Endothelial cell of umbilical vein (primary cell): ENCODE measurements at regions not wholly inside any gene's neighbourhood (a gene's known extent, or its start where the extent isn't known, plus 50 kb on each side); places are given as distances from the start of the nearest gene placed in this dataset.
"Not testable (repeated sequence)": the region's sequence is repeated elsewhere in the genome, so short reads cannot be mapped to it uniquely, and the experiment has no call there.

Experiments
- BruUV-seq: library from RNA; stranded (reverse); fragments of 400-500 nt; replicated peaks from 2 replicates; lab custom pipeline; 2021; lab: Mats Ljungman, UMichigan
- CTCF ChIA-PET: fragments of 300-600, 350-600 bp; sonication (Branson Sonifier 250); formaldehyde crosslinking; loops from one replicate; lab custom pipeline; 2021; ENCODE audit warnings: antibody characterized with exemption, inconsistent platforms; lab: Charles Lee
- POLR2A ChIA-PET: fragments of 300-600, 350-600 bp; sonication (Branson Sonifier 250); formaldehyde crosslinking; loops from one replicate; lab custom pipeline; 2021; ENCODE audit warnings: antibody characterized with exemption, inconsistent platforms; lab: Charles Lee
- DNase-seq: peaks from one replicate; pipeline ENCODE4 v3.0.0-alpha.2; 2011; ENCODE audit warnings: low read depth, low spot score
- FAIRE-seq: peaks from 2 replicates; lab custom pipeline; 2011; peaks lifted over from hg19 to GRCh38; lab: Jason Lieb, UNC
- H2AFZ ChIP-seq: 2 replicates; pipeline ENCODE4 v1.6.0; 2012; ENCODE audit warnings: low read depth, low read length, control low read depth, inconsistent platforms
- H3K27ac ChIP-seq: 2 replicates; pipeline ENCODE4 v1.5.1; 2011; ENCODE audit warnings: low read depth, mild to moderate bottlenecking, control low read depth, low read length, moderate library complexity; ENCODE audit not compliant: insufficient read depth
- H3K27me3 ChIP-seq, 2 experiments: 2 replicates each; pipeline versions ENCODE4 v1.6.0 to v1.6.1; 2011; ENCODE audit warnings: low read length in 2 of 2, mixed read lengths in 1 of 2; ENCODE audit not compliant: control insufficient read depth in 2 of 2, insufficient read depth in 2 of 2
- H3K36me3 ChIP-seq, 2 experiments: 2 replicates in 1 of 2; 3 replicates in 1 of 2; pipeline ENCODE4 v1.5.1; 2011; ENCODE audit warnings: low read length in 2 of 2, mild to moderate bottlenecking in 1 of 2, moderate library complexity in 1 of 2; ENCODE audit not compliant: control insufficient read depth in 2 of 2, insufficient read depth in 2 of 2; ENCODE audit errors: extremely low read depth in 1 of 2
- H3K4me1 ChIP-seq: 3 replicates; pipeline ENCODE4 v1.5.1; 2011; ENCODE audit warnings: mild to moderate bottlenecking, low read length; ENCODE audit not compliant: control insufficient read depth, insufficient read depth; ENCODE audit errors: extremely low read depth
- H3K4me2 ChIP-seq: 2 replicates; pipeline ENCODE4 v1.6.1; 2011; ENCODE audit warnings: low read length, control low read depth, mixed read lengths; ENCODE audit not compliant: insufficient read depth
- H3K4me3 ChIP-seq, 3 experiments: fragments of 200-600 bp in 1 of 3; sonication (generic), shearing (Covaris generic) in 1 of 3; replicated peaks in 1 of 3; 2 replicates each; pipeline ENCODE4 v1.5.1; 2011 to 2016; ENCODE audit warnings: control low read depth in 3 of 3, low read length in 3 of 3, mild to moderate bottlenecking in 2 of 3, inconsistent platforms in 1 of 3, low read depth in 1 of 3, moderate library complexity in 1 of 3; ENCODE audit not compliant: insufficient read depth in 1 of 3
- H3K79me2 ChIP-seq: 2 replicates; pipeline ENCODE4 v1.6.0; 2012; ENCODE audit warnings: low read length, inconsistent platforms; ENCODE audit not compliant: control insufficient read depth, insufficient read depth
- H3K9ac ChIP-seq: replicated peaks from 2 replicates; pipeline ENCODE3; 2011; ENCODE audit warnings: low read length, control low read depth; ENCODE audit not compliant: insufficient read depth; ENCODE audit errors: extremely low read depth
- H3K9me1 ChIP-seq: replicated peaks from 3 replicates; pipeline ENCODE4 v1.6.0; 2011; ENCODE audit warnings: mild to moderate bottlenecking, low read length; ENCODE audit not compliant: control insufficient read depth, insufficient read depth; ENCODE audit errors: extremely low read depth
- H3K9me3 ChIP-seq: replicated peaks from 2 replicates; pipeline ENCODE4 v1.5.1; 2012; ENCODE audit warnings: low read length, inconsistent platforms; ENCODE audit not compliant: control insufficient read depth, insufficient read depth
- H4K20me1 ChIP-seq: replicated peaks from 2 replicates; pipeline ENCODE3; 2011; ENCODE audit warnings: mild to moderate bottlenecking, low read length; ENCODE audit not compliant: control insufficient read depth, insufficient read depth; ENCODE audit errors: extremely low read depth
- JUN ChIP-seq: IDR thresholded peaks from 2 replicates; pipeline ENCODE4 v1.6.1; 2011; ENCODE audit warnings: borderline replicate concordance, low read depth; ENCODE audit not compliant: insufficient read length, insufficient read depth
- MAX ChIP-seq: IDR thresholded peaks from 2 replicates; pipeline ENCODE4 v1.6.1; 2011; ENCODE audit not compliant: insufficient read depth, insufficient read length
- dilution Hi-C: fragments of 300-500 bp; cut with MboI; formaldehyde crosslinking; loops from one replicate; pipeline ENCODE4 v1.15.0; 2019; ENCODE audit warnings: low sequenced_read_pairs; ENCODE audit not compliant: extremely low pct_ligation_motif_present
- intact Hi-C: fragments of 100-400 bp; cut with micrococcal nuclease; formaldehyde crosslinking; loops from one replicate; pipeline ENCODE4 v1.10.0; 2022
- TF ChIP-seq, protein P1 (sequence below), 2 donors: IDR thresholded peaks; 1 replicate in 1 of 2; 2 replicates in 1 of 2; pipeline ENCODE4 v1.5.1; 2011; ENCODE audit warnings: low read length in 2 of 2, mild to moderate bottlenecking in 2 of 2, moderate library complexity in 2 of 2, control low read depth in 1 of 2, inconsistent platforms in 1 of 2, low read depth in 1 of 2; ENCODE audit not compliant: insufficient read depth in 1 of 2; ENCODE audit errors: extremely low read depth in 1 of 2

- H3K27me3 ChIP-seq: no peaks in the 10 kb centered on the region
- DNase-seq (no peak), FAIRE-seq (no peak)
- H3K9me1 ChIP-seq: no peaks in the 10 kb centered on the region
- H4K20me1 ChIP-seq: no peaks in the 10 kb centered on the region
- no peaks in the 10 kb centered on the region for H3K79me2 ChIP-seq
- peaks cover 4% of the 10 kb centered on the region for H3K4me1 ChIP-seq
- no peaks in the 10 kb centered on the region for H3K36me3 ChIP-seq
- H3K9ac ChIP-seq: no peak overlapping the region
- no peak overlapping the region for H3K4me3 ChIP-seq
- POLR2A ChIA-PET: no interaction called here
- TF ChIP-seq JUN (no peak), MAX (no peak)
- TF ChIP-seq, protein P1, sequence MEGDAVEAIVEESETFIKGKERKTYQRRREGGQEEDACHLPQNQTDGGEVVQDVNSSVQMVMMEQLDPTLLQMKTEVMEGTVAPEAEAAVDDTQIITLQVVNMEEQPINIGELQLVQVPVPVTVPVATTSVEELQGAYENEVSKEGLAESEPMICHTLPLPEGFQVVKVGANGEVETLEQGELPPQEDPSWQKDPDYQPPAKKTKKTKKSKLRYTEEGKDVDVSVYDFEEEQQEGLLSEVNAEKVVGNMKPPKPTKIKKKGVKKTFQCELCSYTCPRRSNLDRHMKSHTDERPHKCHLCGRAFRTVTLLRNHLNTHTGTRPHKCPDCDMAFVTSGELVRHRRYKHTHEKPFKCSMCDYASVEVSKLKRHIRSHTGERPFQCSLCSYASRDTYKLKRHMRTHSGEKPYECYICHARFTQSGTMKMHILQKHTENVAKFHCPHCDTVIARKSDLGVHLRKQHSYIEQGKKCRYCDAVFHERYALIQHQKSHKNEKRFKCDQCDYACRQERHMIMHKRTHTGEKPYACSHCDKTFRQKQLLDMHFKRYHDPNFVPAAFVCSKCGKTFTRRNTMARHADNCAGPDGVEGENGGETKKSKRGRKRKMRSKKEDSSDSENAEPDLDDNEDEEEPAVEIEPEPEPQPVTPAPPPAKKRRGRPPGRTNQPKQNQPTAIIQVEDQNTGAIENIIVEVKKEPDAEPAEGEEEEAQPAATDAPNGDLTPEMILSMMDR (IDR thresholded peaks at IDR 0.05; ENCODE audit: extremely low read depth in 1 of 2, insufficient read depth in 1 of 2, low read depth in 1 of 2, low read length in 2 of 2): no peak
- BruUV-seq: no TSS peak
- H3K4me2 ChIP-seq: no peak overlapping the region
- no peak overlapping the region for H2AFZ ChIP-seq
- intact Hi-C loops: no loop called here
- CTCF ChIA-PET: interaction anchor here (0.9 to 1.0 kb wide), 2 partner anchors 10 to 83 kb away, joined by 3 read pairs; no protein-coding TSS in a partner anchor
- no peaks in the 10 kb centered on the region for H3K9me3 ChIP-seq
- H3K27ac ChIP-seq: no peak overlapping the region
- dilution Hi-C loops: no loop called here
Measured at GRCh38 chr7:116368965-116369364, 130.6 kb upstream of the CAV2 start.

- intact Hi-C loops, H3K36me3 ChIP-seq, H2AFZ ChIP-seq, CTCF ChIA-PET, H3K4me3 ChIP-seq, H4K20me1 ChIP-seq, H3K4me2 ChIP-seq, H3K9me3 ChIP-seq, POLR2A ChIA-PET, H3K27me3 ChIP-seq, dilution Hi-C loops, H3K9ac ChIP-seq, DNase-seq, H3K27ac ChIP-seq, FAIRE-seq, H3K9me1 ChIP-seq, BruUV-seq, H3K4me1 ChIP-seq, H3K79me2 ChIP-seq: not testable (repeated sequence)
Measured at GRCh38 chr7:116371536-116371935, 128.0 kb upstream of the CAV2 start.

DNA sequence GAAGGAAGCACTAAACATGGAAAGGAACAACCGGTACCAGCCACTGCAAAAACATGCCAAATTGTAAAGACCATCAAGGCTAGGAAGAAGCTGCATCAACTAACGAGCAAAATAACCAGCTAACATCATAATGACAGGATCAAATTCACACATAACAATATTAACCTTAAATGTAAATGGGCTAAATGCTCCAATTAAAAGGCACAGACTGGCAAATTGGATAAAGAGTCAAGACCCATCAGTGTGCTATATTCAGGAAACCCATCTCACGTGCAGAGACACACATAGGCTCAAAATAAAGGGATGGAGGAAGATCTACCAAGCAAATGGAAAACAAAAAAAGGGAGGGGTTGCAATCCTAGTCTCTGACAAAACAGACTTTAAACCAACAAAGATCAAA lies 126.3 kb upstream of the CAV2 start:
- H3K27ac ChIP-seq, H3K4me3 ChIP-seq, intact Hi-C loops, H3K4me1 ChIP-seq, H3K79me2 ChIP-seq, FAIRE-seq, POLR2A ChIA-PET, H3K27me3 ChIP-seq, DNase-seq, H3K36me3 ChIP-seq, CTCF ChIA-PET, BruUV-seq, H3K9me3 ChIP-seq, H3K9ac ChIP-seq, H3K4me2 ChIP-seq, H2AFZ ChIP-seq, dilution Hi-C loops, H4K20me1 ChIP-seq, H3K9me1 ChIP-seq: not testable (repeated sequence)
